K562 (cell line): ENCODE measurements at regions not wholly inside any gene's neighbourhood (a gene's known extent, or its start where the extent isn't known, plus 50 kb on each side); places are given as distances from the start of the nearest gene placed in this dataset.

ENCODE experiments used
- BMI1 ChIP-seq: fragments of 150-350 bp; IDR thresholded peaks from 2 replicates; pipeline ENCODE4 v1.6.1; 2014; ENCODE audit warnings: low read length
- CHCHD3 ChIP-seq: fragments of 250-450 bp; sonication (Bioruptor Pico); IDR thresholded peaks from 2 replicates; pipeline ENCODE4 v2.1.2; 2022; ENCODE audit warnings: mild to moderate bottlenecking
- CREB1 ChIP-seq, 2 experiments: sonication (generic) in 1 of 2; formaldehyde crosslinking in 1 of 2; IDR thresholded peaks; 2 replicates each; pipeline versions ENCODE4 v1.6.1 to v1.8.0; 2012 to 2022; ENCODE audit warnings: inconsistent platforms in 1 of 2, mild to moderate bottlenecking in 1 of 2, missing genetic modification reagents in 1 of 2, moderate library complexity in 1 of 2
- EP300 ChIP-seq: IDR thresholded peaks from 2 replicates; pipeline ENCODE4 v1.6.1; 2012; ENCODE audit warnings: low read length, improper control_type of control experiment
- SRSF9 ChIP-seq: fragments of 200-400 bp; formaldehyde crosslinking; IDR thresholded peaks from 2 replicates; pipeline ENCODE4 v1.6.1; 2017; ENCODE audit warnings: low read depth, low read length, borderline replicate concordance
- STAG1 ChIP-seq: sonication (generic); formaldehyde crosslinking; IDR thresholded peaks from 2 replicates; pipeline ENCODE4 v1.5.0; 2020; ENCODE audit warnings: missing genetic modification reagents, borderline replicate concordance
- STAT5B ChIP-seq: fragments of 250-450 bp; sonication (Bioruptor Pico); IDR thresholded peaks from 2 replicates; pipeline ENCODE4 v1.8.0; 2021; ENCODE audit warnings: mild to moderate bottlenecking, inconsistent platforms
- TF ChIP-seq, protein P1 (sequence below), 3 experiments: IDR thresholded peaks in 2 of 3; conservative IDR thresholded peaks in 1 of 3; 2 replicates each; pipeline ENCODE4 v1.5.1; 2011 to 2012; ENCODE audit warnings: low read length in 3 of 3, mild to moderate bottlenecking in 3 of 3, control low read depth in 2 of 3, improper control_type of control experiment in 1 of 3, inconsistent platforms in 1 of 3, low read depth in 1 of 3, mixed read lengths in 1 of 3, moderate library complexity in 1 of 3; ENCODE audit not compliant: insufficient read depth in 2 of 3

GRCh38 chr15:24862726-24863521 is 91.9 kb upstream of the SNRPN start:
- TF ChIP-seq STAG1 (no peak), STAT5B (CRISPR knock-in tag) (no peak), SRSF9 (no peak), BMI1 (no peak), EP300 (no peak), CREB1 (IDR thresholded peaks at IDR 0.05) (no peak), CREB1 (CRISPR knock-in tag; IDR thresholded peaks at IDR 0.05) (no peak), CHCHD3 (CRISPR knock-in tag) (no peak)
- TF ChIP-seq, protein P1, sequence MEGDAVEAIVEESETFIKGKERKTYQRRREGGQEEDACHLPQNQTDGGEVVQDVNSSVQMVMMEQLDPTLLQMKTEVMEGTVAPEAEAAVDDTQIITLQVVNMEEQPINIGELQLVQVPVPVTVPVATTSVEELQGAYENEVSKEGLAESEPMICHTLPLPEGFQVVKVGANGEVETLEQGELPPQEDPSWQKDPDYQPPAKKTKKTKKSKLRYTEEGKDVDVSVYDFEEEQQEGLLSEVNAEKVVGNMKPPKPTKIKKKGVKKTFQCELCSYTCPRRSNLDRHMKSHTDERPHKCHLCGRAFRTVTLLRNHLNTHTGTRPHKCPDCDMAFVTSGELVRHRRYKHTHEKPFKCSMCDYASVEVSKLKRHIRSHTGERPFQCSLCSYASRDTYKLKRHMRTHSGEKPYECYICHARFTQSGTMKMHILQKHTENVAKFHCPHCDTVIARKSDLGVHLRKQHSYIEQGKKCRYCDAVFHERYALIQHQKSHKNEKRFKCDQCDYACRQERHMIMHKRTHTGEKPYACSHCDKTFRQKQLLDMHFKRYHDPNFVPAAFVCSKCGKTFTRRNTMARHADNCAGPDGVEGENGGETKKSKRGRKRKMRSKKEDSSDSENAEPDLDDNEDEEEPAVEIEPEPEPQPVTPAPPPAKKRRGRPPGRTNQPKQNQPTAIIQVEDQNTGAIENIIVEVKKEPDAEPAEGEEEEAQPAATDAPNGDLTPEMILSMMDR (IDR thresholded peaks at IDR 0.05 in 2 of 3, conservative IDR thresholded peaks at IDR 0.05 in 1 of 3; ENCODE audit: insufficient read depth in 2 of 3, low read depth in 1 of 3, low read length in 3 of 3) = no peak
